HepG2 (cell line): ENCODE measurements at regions not wholly inside any gene's neighbourhood (a gene's known extent, or its start where the extent isn't known, plus 50 kb on each side); places are given as distances from the start of the nearest gene placed in this dataset.

Source experiments
- EHMT2 ChIP-seq: fragments of 200-600 bp; sonication (generic); IDR thresholded peaks from 2 replicates; pipeline ENCODE4 v1.7.0; 2017; ENCODE audit warnings: antibody characterized with exemption, low read depth, low read length, borderline replicate concordance
- HIVEP1 ChIP-seq: sonication (generic); formaldehyde crosslinking; IDR thresholded peaks from 2 replicates; pipeline ENCODE4 v1.4.0; 2020; ENCODE audit warnings: mild to moderate bottlenecking, missing genetic modification reagents
- JUND ChIP-seq: sonication (generic); formaldehyde crosslinking; IDR thresholded peaks from 2 replicates; pipeline ENCODE4 v1.8.0; 2022; ENCODE audit warnings: mild to moderate bottlenecking, missing genetic modification reagents
- PLRG1 ChIP-seq: fragments of 450-650 bp; conservative IDR thresholded peaks from 2 replicates; pipeline ENCODE4 v1.6.1; 2016
- RAD21 ChIP-seq: fragments of 450-650 bp; formaldehyde crosslinking; IDR thresholded peaks from 2 replicates; pipeline ENCODE4 v1.5.0; 2020; ENCODE audit warnings: mild to moderate bottlenecking
- SMARCE1 ChIP-seq: fragments of 450-650 bp; IDR thresholded peaks from 2 replicates; pipeline ENCODE4 v1.6.1; 2017; ENCODE audit warnings: borderline replicate concordance
- TERF1 ChIP-seq: sonication (generic); formaldehyde crosslinking; IDR thresholded peaks from 2 replicates; pipeline ENCODE4 v1.8.0; 2022; ENCODE audit warnings: mild to moderate bottlenecking, missing genetic modification reagents, moderate library complexity
- ZBTB33 ChIP-seq: sonication (generic); formaldehyde crosslinking; IDR thresholded peaks from 2 replicates; pipeline ENCODE4 v1.4.0; 2020; ENCODE audit warnings: missing genetic modification reagents
- ZNF512B ChIP-seq: sonication (generic); formaldehyde crosslinking; IDR thresholded peaks from 2 replicates; pipeline ENCODE4 v1.5.1; 2020; ENCODE audit warnings: missing genetic modification reagents, mild to moderate bottlenecking, borderline replicate concordance
- ZNF567 ChIP-seq: sonication (generic); formaldehyde crosslinking; IDR thresholded peaks from 2 replicates; pipeline ENCODE4 v1.8.1; 2023; ENCODE audit warnings: mild to moderate bottlenecking, missing genetic modification reagents, borderline replicate concordance

GRCh38 chr11:43575913-43576310, 104.6 kb upstream of the HSD17B12 start (continued):
- TF ChIP-seq ZNF567 (CRISPR knock-in tag) (no peak), RAD21 (CRISPR knock-in tag) (no peak), ZNF512B (CRISPR knock-in tag) (no peak), HIVEP1 (no peak), JUND (CRISPR knock-in tag) (no peak), EHMT2 (no peak), ZBTB33 (no peak), SMARCE1 (no peak), TERF1 (CRISPR knock-in tag) (no peak), PLRG1 (no peak)
